NCI-H2029 treated with DMSO at 0.1 percent for 48 hours (cell line): ENCODE measurements at regions not wholly inside any gene's neighbourhood (a gene's known extent, or its start where the extent isn't known, plus 50 kb on each side); places are given as distances from the start of the nearest gene placed in this dataset.

Source experiments
- DNase-seq: peaks from one replicate; lab custom pipeline; 2025; lab: John Stamatoyannopoulos, UW

GRCh38 chr4:177696438-177696966 lies 254.3 kb upstream of the AGA start:
- DNase-seq = no peak

GRCh38 chr4:177699365-177700213 lies 257.4 kb upstream of the AGA start:
- DNase-seq = no peak

- DNase-seq = no peak
Observed at GRCh38 chr4:177706916-177707315, 264.7 kb upstream of the AGA start.

- DNase-seq = no peak
Observed at GRCh38 chr4:177713454-177713853, 271.2 kb upstream of the AGA start.

- DNase-seq = no peak
Observed at GRCh38 chr4:177717407-177717806, 275.2 kb upstream of the AGA start.

- no peak for DNase-seq
Observed at GRCh38 chr4:177718514-177718913, 276.3 kb upstream of the AGA start.

- DNase-seq = no peak
Observed at GRCh38 chr4:177726111-177726510, 283.9 kb upstream of the AGA start.

- DNase-seq = no peak
Observed at GRCh38 chr4:177728361-177729152, 286.3 kb upstream of the AGA start.

GRCh38 chr4:177729681-177730080 lies 287.4 kb upstream of the AGA start:
- DNase-seq = no peak

GRCh38 chr4:177737387-177737940 lies 295.2 kb upstream of the AGA start:
- DNase-seq = no peak

- DNase-seq = no peak
Observed at GRCh38 chr4:177740563-177740962, 298.3 kb upstream of the AGA start.

GRCh38 chr4:177759729-177760128 lies 317.5 kb upstream of the AGA start:
- no peak for DNase-seq

- no peak for DNase-seq
Observed at GRCh38 chr4:177761692-177762091, 319.5 kb upstream of the AGA start.

GRCh38 chr4:177769155-177769554 lies 326.9 kb upstream of the AGA start:
- no peak for DNase-seq

GRCh38 chr4:177770776-177771175 lies 328.5 kb upstream of the AGA start:
- no peak for DNase-seq

GRCh38 chr4:177771645-177772044 lies 329.4 kb upstream of the AGA start:
- no peak for DNase-seq

GRCh38 chr4:177778623-177779022 lies 336.4 kb upstream of the AGA start:
- DNase-seq = no peak

- DNase-seq = no peak
Observed at GRCh38 chr4:177785000-177785399, 342.8 kb upstream of the AGA start.

- no peak for DNase-seq
Observed at GRCh38 chr4:177789610-177790009, 347.4 kb upstream of the AGA start.

- no peak for DNase-seq
Observed at GRCh38 chr4:177791188-177791587, 349.0 kb upstream of the AGA start.

GRCh38 chr4:177796841-177797240 lies 354.6 kb upstream of the AGA start:
- no peak for DNase-seq

GRCh38 chr4:177798161-177798560 lies 355.9 kb upstream of the AGA start:
- DNase-seq = no peak

GRCh38 chr4:177802162-177802561 lies 359.9 kb upstream of the AGA start:
- DNase-seq = no peak
